IMR-90 (cell line): ENCODE measurements at regions not wholly inside any gene's neighbourhood (a gene's known extent, or its start where the extent isn't known, plus 50 kb on each side); places are given as distances from the start of the nearest gene placed in this dataset.

Experiments
- ATAC-seq: fragments of 200-7000 bp; cut with Tn5 transposase; 2 replicates; pipeline ENCODE4 v1.9.1; 2020; ENCODE audit warnings: low read depth, mild to moderate bottlenecking, moderate library complexity
- BruUV-seq: library from RNA; stranded (reverse); fragments of 400-500 nt; replicated peaks from 2 replicates; lab custom pipeline; 2021; lab: Mats Ljungman, UMichigan
- CTCF ChIA-PET: fragments of 300-600 bp; formaldehyde crosslinking; extraction: SDS; loops from one replicate; lab custom pipeline; 2021; ENCODE audit warnings: antibody characterized with exemption; lab: Yijun Ruan, JAX
- POLR2A ChIA-PET: fragments of 300-600 bp; sonication (Branson Sonifier 250); formaldehyde crosslinking; loops from one replicate; lab custom pipeline; 2022; ENCODE audit warnings: antibody characterized with exemption; ENCODE audit not compliant: unreplicated experiment; lab: Charles Lee
- DNase-seq: peaks from one replicate; pipeline ENCODE4 v3.0.0; 2013
- H2AFZ ChIP-seq: replicated peaks from 2 replicates; pipeline ENCODE3; 2013; ENCODE audit warnings: low read length, mild to moderate bottlenecking; ENCODE audit not compliant: poor library complexity
- H2AK5ac ChIP-seq: 2 replicates; pipeline ENCODE4 v1.6.1; 2013; ENCODE audit warnings: low read depth, low read length, inconsistent platforms
- H2AK9ac ChIP-seq: replicated peaks from 2 replicates; pipeline ENCODE3; 2013; ENCODE audit warnings: mild to moderate bottlenecking, low read depth, low read length, moderate library complexity; ENCODE audit not compliant: poor library complexity
- H2BK120ac ChIP-seq: 2 replicates; pipeline ENCODE4 v1.6.1; 2013; ENCODE audit warnings: low read depth, low read length, inconsistent platforms
- H2BK15ac ChIP-seq: 3 replicates; pipeline ENCODE4 v1.6.1; 2013; ENCODE audit warnings: low read depth, low read length, inconsistent platforms
- H2BK20ac ChIP-seq: 2 replicates; pipeline ENCODE4 v1.6.1; 2013; ENCODE audit warnings: low read depth, mild to moderate bottlenecking, inconsistent platforms, low read length, moderate library complexity
- H2BK5ac ChIP-seq: 2 replicates; pipeline ENCODE4 v1.6.1; 2013; ENCODE audit warnings: mild to moderate bottlenecking, low read depth, low read length, inconsistent platforms; ENCODE audit not compliant: poor library complexity, severe bottlenecking
- H3K14ac ChIP-seq: replicated peaks from 2 replicates; pipeline ENCODE4 v1.6.1; 2013; ENCODE audit warnings: low read depth, low read length, inconsistent platforms
- H3K18ac ChIP-seq: 2 replicates; pipeline ENCODE4 v1.6.1; 2013; ENCODE audit warnings: low read depth, low read length, control low read depth
- H3K23ac ChIP-seq: 2 replicates; pipeline ENCODE4 v1.6.1; 2013; ENCODE audit warnings: low read depth, low read length, inconsistent platforms
- H3K27ac ChIP-seq: 2 replicates; pipeline ENCODE4 v1.5.1; 2013; ENCODE audit warnings: mild to moderate bottlenecking, control low read depth, low read length; ENCODE audit not compliant: insufficient read depth
- H3K27me3 ChIP-seq: 2 replicates; pipeline ENCODE4 v1.6.1; 2013; ENCODE audit warnings: low read length; ENCODE audit not compliant: control insufficient read depth, insufficient read depth
- H3K36me3 ChIP-seq: 2 replicates; pipeline ENCODE4 v1.6.1; 2013; ENCODE audit warnings: low read length, mixed read lengths; ENCODE audit not compliant: control insufficient read depth, insufficient read depth
- H3K4ac ChIP-seq: 2 replicates; pipeline ENCODE4 v1.6.1; 2013; ENCODE audit warnings: low read depth, low read length, inconsistent platforms
- H3K4me1 ChIP-seq: 2 replicates; pipeline ENCODE4 v1.6.1; 2013; ENCODE audit warnings: low read length, mixed read lengths; ENCODE audit not compliant: control insufficient read depth, insufficient read depth
- H3K4me2 ChIP-seq: 2 replicates; pipeline ENCODE4 v1.6.1; 2013; ENCODE audit warnings: low read depth, mild to moderate bottlenecking, control low read depth, low read length, moderate library complexity
- H3K4me3 ChIP-seq: 2 replicates; pipeline ENCODE4 v1.5.1; 2013; ENCODE audit warnings: low read depth, mild to moderate bottlenecking, control low read depth, low read length, moderate library complexity; ENCODE audit not compliant: insufficient read depth
- H3K56ac ChIP-seq: 2 replicates; pipeline ENCODE4 v1.6.1; 2013; ENCODE audit warnings: low read length, inconsistent platforms; ENCODE audit not compliant: insufficient read depth; ENCODE audit errors: extremely low read depth
- H3K79me1 ChIP-seq, 2 experiments: 2 replicates each; pipeline ENCODE4 v1.6.1; 2013; ENCODE audit warnings: low read length in 2 of 2, inconsistent platforms in 1 of 2, low read depth in 1 of 2
- H3K9ac ChIP-seq: 2 replicates; pipeline ENCODE4 v1.6.1; 2013; ENCODE audit warnings: low read depth, low read length, control low read depth
- H3K9me1 ChIP-seq: 2 replicates; pipeline ENCODE4 v1.6.1; 2013; ENCODE audit warnings: low read length, inconsistent platforms; ENCODE audit not compliant: insufficient read depth
- H3K9me3 ChIP-seq: 2 replicates; pipeline ENCODE4 v1.6.1; 2013; ENCODE audit warnings: low read length; ENCODE audit not compliant: control insufficient read depth, insufficient read depth
- H4K20me1 ChIP-seq: 2 replicates; pipeline ENCODE4 v1.6.1; 2013; ENCODE audit warnings: low read length, inconsistent platforms; ENCODE audit not compliant: insufficient read depth
- H4K5ac ChIP-seq: 2 replicates; pipeline ENCODE4 v1.6.1; 2013; ENCODE audit warnings: mild to moderate bottlenecking, low read depth, low read length, control low read depth
- H4K8ac ChIP-seq, 2 experiments: 2 replicates each; pipeline ENCODE4 v1.6.1; 2013; ENCODE audit warnings: low read depth in 2 of 2, low read length in 2 of 2, control low read depth in 1 of 2, inconsistent platforms in 1 of 2
- H4K91ac ChIP-seq: 2 replicates; pipeline ENCODE4 v1.6.1; 2013; ENCODE audit warnings: low read depth, low read length, inconsistent platforms; ENCODE audit not compliant: insufficient read depth
- BHLHE40 ChIP-seq: fragments of 150-350 bp; IDR thresholded peaks from 2 replicates; pipeline ENCODE4 v1.6.1; 2016; ENCODE audit warnings: mild to moderate bottlenecking, low read depth, low read length
- CTCF ChIP-seq: conservative IDR thresholded peaks from 2 replicates; pipeline ENCODE4 v1.5.1; 2012; ENCODE audit warnings: mild to moderate bottlenecking, low read depth, low read length, improper control_type of control experiment
- FOS ChIP-seq: fragments of 150-350 bp; IDR thresholded peaks from 2 replicates; pipeline ENCODE4 v1.6.1; 2016; ENCODE audit warnings: low read depth, low read length
- MAFK ChIP-seq: IDR thresholded peaks from 2 replicates; pipeline ENCODE4 v1.6.1; 2012; ENCODE audit warnings: low read depth, low read length, improper control_type of control experiment
- MAZ ChIP-seq: IDR thresholded peaks from 2 replicates; pipeline ENCODE4 v1.6.1; 2012; ENCODE audit warnings: low read depth, mild to moderate bottlenecking, low read length, improper control_type of control experiment, moderate library complexity, borderline replicate concordance
- POLR2A ChIP-seq: IDR thresholded peaks from 2 replicates; pipeline ENCODE4 v1.6.1; 2012; ENCODE audit warnings: mild to moderate bottlenecking, low read depth, low read length
- RAD21 ChIP-seq: IDR thresholded peaks from 2 replicates; pipeline ENCODE4 v1.6.1; 2012; ENCODE audit warnings: low read length, improper control_type of control experiment
- SMC3 ChIP-seq: fragments of 150-350 bp; IDR thresholded peaks from 2 replicates; pipeline ENCODE4 v1.6.1; 2016; ENCODE audit warnings: low read depth, mild to moderate bottlenecking, antibody characterized with exemption, low read length, moderate library complexity
- WGBS, 2 experiments: methylation state at CpG; one replicate each; pipeline versions ENCODE4 v1.1.5 to v1.1.7; 2013; ENCODE audit warnings: missing lambda C conversion rate in 2 of 2; ENCODE audit not compliant: insufficient read length in 1 of 2; ENCODE audit errors: extremely low coverage in 2 of 2; 5-methylcytosine and 5-hydroxymethylcytosine counted together
- dilution Hi-C: fragments of 300-500 bp; cut with HindIII; formaldehyde crosslinking; loops from one replicate; pipeline ENCODE4 v1.14.3; 2018; ENCODE audit warnings: low sequenced_read_pairs; ENCODE audit not compliant: unreplicated experiment
- in situ Hi-C: fragments of 300-500 bp; cut with MboI; formaldehyde crosslinking; loops from 3 replicates; pipeline ENCODE4 v1.14.3; 2019; ENCODE audit warnings: low sequenced_read_pairs, inconsistent platforms, mixed read lengths
- intact Hi-C: fragments of 100-400 bp; cut with micrococcal nuclease; formaldehyde crosslinking; loops from 2 replicates; pipeline ENCODE4 v1.10.0; 2022

- H3K14ac ChIP-seq, result no peak overlapping the region
- H3K4ac ChIP-seq, result no peak overlapping the region
- H3K27ac ChIP-seq, result no peak overlapping the region
- no peak overlapping the region for H3K9ac ChIP-seq
- intact Hi-C loops, result no loop called here
- no CpG with 5 or more reads among the region's 3 CpGs for WGBS, 2 experiments
- H3K9me1 ChIP-seq, result no peaks in the 10 kb centered on the region
- no peak overlapping the region for H2AK5ac ChIP-seq
- TF ChIP-seq FOS (no peak), MAFK (no peak), CTCF (no peak), POLR2A (no peak), BHLHE40 (no peak), RAD21 (no peak), SMC3 (no peak), MAZ (no peak)
- ATAC-seq, result no peak
- ChIA-PET POLR2A (no interaction called here), CTCF (no interaction called here)
- H2AK9ac ChIP-seq, result no peak overlapping the region
- no peaks in the 10 kb centered on the region for H4K20me1 ChIP-seq
- H3K79me1 ChIP-seq, result no peaks in the 10 kb centered on the region
- no peaks in the 10 kb centered on the region for H3K36me3 ChIP-seq
- H3K4me3 ChIP-seq, result no peak overlapping the region
- no peak overlapping the region for H2BK20ac ChIP-seq
- peaks cover 50% of the 10 kb centered on the region for H3K9me3 ChIP-seq
- no peak overlapping the region for H4K5ac ChIP-seq
- in situ Hi-C loops, result no loop called here
- H2BK15ac ChIP-seq, result no peak overlapping the region
- H3K18ac ChIP-seq, result no peak overlapping the region
- no peak overlapping the region for H2BK5ac ChIP-seq
- H2AFZ ChIP-seq, result no peak overlapping the region
- no peaks in the 10 kb centered on the region for H3K4me1 ChIP-seq
- BruUV-seq, result no TSS peak
- H4K91ac ChIP-seq, result no peak overlapping the region
- no peak overlapping the region for H2BK120ac ChIP-seq
- no peak overlapping the region for H3K23ac ChIP-seq
- H3K27me3 ChIP-seq, result no peaks in the 10 kb centered on the region
- H3K56ac ChIP-seq, result no peak overlapping the region
- dilution Hi-C loops, result no loop called here
- no peak overlapping the region for H4K8ac ChIP-seq
- no peak for DNase-seq
- H3K4me2 ChIP-seq, result no peak overlapping the region
Measured at GRCh38 chr15:27701014-27701413, 398.1 kb downstream of the OCA2 start.
